NB4 (cell line): ENCODE measurements at regions not wholly inside any gene's neighbourhood (a gene's known extent, or its start where the extent isn't known, plus 50 kb on each side); places are given as distances from the start of the nearest gene placed in this dataset.

Experiments used
- CTCF ChIP-seq: IDR thresholded peaks from one replicate; pipeline ENCODE4 v1.5.1; 2012; ENCODE audit warnings: low read depth, low read length
- POLR2A ChIP-seq: IDR thresholded peaks from 2 replicates; pipeline ENCODE4 v1.6.1; 2011; ENCODE audit warnings: mild to moderate bottlenecking; ENCODE audit not compliant: insufficient read length; ENCODE audit errors: extremely low read depth
- TF ChIP-seq, protein P1 (sequence below): IDR thresholded peaks from 2 replicates; pipeline ENCODE4 v1.6.1; 2011; ENCODE audit warnings: low read depth, low read length

- TF ChIP-seq CTCF (no peak), POLR2A (no peak)
- TF ChIP-seq, protein P1, sequence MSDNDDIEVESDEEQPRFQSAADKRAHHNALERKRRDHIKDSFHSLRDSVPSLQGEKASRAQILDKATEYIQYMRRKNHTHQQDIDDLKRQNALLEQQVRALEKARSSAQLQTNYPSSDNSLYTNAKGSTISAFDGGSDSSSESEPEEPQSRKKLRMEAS: no peak
Observed at GRCh38 chr5:118098716-118099115, 889.6 kb downstream of the DTWD2 start.
